ENCODE measurements at regions not wholly inside any gene's neighbourhood (a gene's known extent, or its start where the extent isn't known, plus 50 kb on each side); places are given as distances from the start of the nearest gene placed in this dataset.

DNA sequence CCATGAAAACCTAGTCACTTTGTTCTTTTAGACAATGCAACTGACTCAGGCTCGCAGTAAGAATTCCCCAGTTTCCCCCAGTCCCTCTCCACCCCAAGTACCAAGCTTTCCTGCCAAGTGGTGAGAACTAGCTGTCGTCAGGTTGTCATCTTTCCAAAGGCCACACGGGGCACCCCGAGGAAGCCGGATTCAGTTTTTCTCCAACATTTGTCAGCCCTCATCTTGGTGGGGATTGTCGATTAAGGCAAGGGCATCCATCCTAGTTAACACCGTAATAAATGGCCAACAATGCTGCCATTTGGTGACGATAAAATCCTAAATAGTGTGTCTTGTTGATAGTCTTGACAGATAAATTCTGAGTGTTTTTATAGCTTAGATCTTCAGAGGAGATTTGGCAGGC is 55.9 kb upstream of the PROX1 start:
- in situ Hi-C loops (cut with MboI; ENCODE audit: low sequenced_read_pairs in 4 of 4) (no loop called here), intact Hi-C loops (cut with DNase I; ENCODE audit: low total_unique reads) (no loop called here)
- no peaks in the 10 kb centered on the region for H3K36me3 ChIP-seq
- TF ChIP-seq, protein P1, sequence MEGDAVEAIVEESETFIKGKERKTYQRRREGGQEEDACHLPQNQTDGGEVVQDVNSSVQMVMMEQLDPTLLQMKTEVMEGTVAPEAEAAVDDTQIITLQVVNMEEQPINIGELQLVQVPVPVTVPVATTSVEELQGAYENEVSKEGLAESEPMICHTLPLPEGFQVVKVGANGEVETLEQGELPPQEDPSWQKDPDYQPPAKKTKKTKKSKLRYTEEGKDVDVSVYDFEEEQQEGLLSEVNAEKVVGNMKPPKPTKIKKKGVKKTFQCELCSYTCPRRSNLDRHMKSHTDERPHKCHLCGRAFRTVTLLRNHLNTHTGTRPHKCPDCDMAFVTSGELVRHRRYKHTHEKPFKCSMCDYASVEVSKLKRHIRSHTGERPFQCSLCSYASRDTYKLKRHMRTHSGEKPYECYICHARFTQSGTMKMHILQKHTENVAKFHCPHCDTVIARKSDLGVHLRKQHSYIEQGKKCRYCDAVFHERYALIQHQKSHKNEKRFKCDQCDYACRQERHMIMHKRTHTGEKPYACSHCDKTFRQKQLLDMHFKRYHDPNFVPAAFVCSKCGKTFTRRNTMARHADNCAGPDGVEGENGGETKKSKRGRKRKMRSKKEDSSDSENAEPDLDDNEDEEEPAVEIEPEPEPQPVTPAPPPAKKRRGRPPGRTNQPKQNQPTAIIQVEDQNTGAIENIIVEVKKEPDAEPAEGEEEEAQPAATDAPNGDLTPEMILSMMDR (IDR thresholded peaks at IDR 0.05 in 4 of 5, conservative IDR thresholded peaks at IDR 0.05 in 1 of 5) = no peak
- no peak for TF ChIP-seq POLR2A (IDR thresholded peaks at IDR 0.05)
- H3K27me3 ChIP-seq = no peaks in the 10 kb centered on the region
- no peak overlapping the region for H3K27ac ChIP-seq
- no peaks in the 10 kb centered on the region for H3K4me1 ChIP-seq
- no peak for DNase-seq
- ATAC-seq = no peak
- H3K4me3 ChIP-seq = no peak overlapping the region
- no peaks in the 10 kb centered on the region for H3K9me3 ChIP-seq

DNA sequence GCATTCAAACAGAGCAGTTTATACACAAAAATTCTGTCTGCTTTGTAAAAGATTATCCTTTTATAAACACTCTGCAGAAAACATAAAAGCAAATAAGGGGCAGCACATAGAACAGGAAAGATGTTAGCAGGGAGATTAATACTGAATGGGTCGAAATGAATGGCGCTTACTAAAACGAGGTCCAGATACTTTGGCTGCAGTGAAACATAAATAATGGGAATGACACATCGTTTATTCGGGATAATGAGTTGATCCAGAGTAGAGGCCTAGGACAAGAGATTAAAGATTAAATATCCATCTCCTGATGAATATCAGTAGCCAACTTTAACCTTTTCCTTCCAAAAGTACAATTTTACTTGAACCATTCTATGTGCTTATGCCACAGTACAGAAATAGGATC is 54.4 kb upstream of the PROX1 start:
- H3K4me1 ChIP-seq = no peaks in the 10 kb centered on the region
- H3K9me3 ChIP-seq = no peaks in the 10 kb centered on the region
- no peaks in the 10 kb centered on the region for H3K27me3 ChIP-seq
- H3K36me3 ChIP-seq = no peaks in the 10 kb centered on the region
- H3K27ac ChIP-seq = no peak overlapping the region
- intact Hi-C loops (cut with DNase I; ENCODE audit: low total_unique reads) = no loop called here
- DNase-seq = no peak
- H3K4me3 ChIP-seq = no peak overlapping the region
- TF ChIP-seq, protein P1 (IDR thresholded peaks at IDR 0.05 in 4 of 5, conservative IDR thresholded peaks at IDR 0.05 in 1 of 5) = no peak
- TF ChIP-seq POLR2A (IDR thresholded peaks at IDR 0.05) = no peak
- in situ Hi-C loops (cut with MboI; ENCODE audit: low sequenced_read_pairs in 4 of 4) = no loop called here
- no peak for ATAC-seq

DNA sequence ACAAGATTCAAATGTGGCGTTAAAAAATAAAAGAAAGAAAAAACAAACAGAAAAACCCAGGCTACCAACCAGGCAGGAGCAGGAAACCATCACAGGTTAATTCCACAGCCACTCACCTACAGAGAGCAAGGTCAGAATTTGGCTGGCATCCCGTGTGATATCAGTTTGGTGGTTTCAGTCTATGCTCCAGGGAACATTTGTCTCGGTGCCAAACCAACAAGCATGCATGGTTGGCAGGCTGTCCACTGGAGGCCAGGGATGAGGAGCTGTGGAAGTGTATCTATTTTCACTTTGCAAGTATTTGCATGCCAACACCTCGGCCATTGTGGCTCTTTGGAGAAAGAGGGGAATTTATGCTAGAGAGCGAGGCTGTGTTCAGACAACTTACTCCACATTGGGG is 53.1 kb upstream of the PROX1 start:
- Histone ChIP-seq H3K9me3 (no peaks in the 10 kb centered on the region), H3K27ac (no peak overlapping the region), H3K4me3 (no peak overlapping the region), H3K4me1 (no peaks in the 10 kb centered on the region), H3K36me3 (no peaks in the 10 kb centered on the region), H3K27me3 (no peaks in the 10 kb centered on the region)
- TF ChIP-seq, protein P1 (IDR thresholded peaks at IDR 0.05 in 4 of 5, conservative IDR thresholded peaks at IDR 0.05 in 1 of 5) = no peak
- no peak for TF ChIP-seq POLR2A (IDR thresholded peaks at IDR 0.05)
- ATAC-seq (peak in 1 of 2 donors; percentile 47), DNase-seq (peak in 1 of 2 donors; percentile 18)
- intact Hi-C loops (cut with DNase I; ENCODE audit: low total_unique reads) (no loop called here), in situ Hi-C loops (cut with MboI; ENCODE audit: low sequenced_read_pairs in 4 of 4) (no loop called here)

DNA sequence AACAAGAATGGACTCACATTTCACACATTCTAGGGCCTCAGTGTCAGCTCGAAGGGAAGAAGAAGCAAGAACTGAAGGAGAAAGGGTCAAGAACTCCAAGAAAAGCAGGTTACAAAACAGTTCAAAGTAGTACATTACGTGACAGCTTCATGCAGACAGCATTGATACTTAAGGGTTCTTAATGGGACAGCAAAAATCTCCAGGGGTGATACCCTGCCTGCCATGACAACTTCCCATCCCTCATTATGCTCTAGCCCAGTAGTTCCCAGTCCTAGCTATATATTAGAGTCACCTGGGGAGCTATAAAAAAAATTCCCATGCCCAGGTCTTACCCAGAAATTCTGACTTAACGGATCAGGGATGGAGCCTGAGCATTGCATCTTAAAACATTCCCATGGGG is 51.2 kb upstream of the PROX1 start:
- Histone ChIP-seq H3K4me1 (no peaks in the 10 kb centered on the region), H3K4me3 (no peak overlapping the region), H3K27me3 (no peaks in the 10 kb centered on the region), H3K36me3 (no peaks in the 10 kb centered on the region), H3K9me3 (no peaks in the 10 kb centered on the region), H3K27ac (no peak overlapping the region)
- intact Hi-C loops (cut with DNase I; ENCODE audit: low total_unique reads) = no loop called here
- TF ChIP-seq, protein P1 (IDR thresholded peaks at IDR 0.05 in 4 of 5, conservative IDR thresholded peaks at IDR 0.05 in 1 of 5) = no peak
- TF ChIP-seq POLR2A (IDR thresholded peaks at IDR 0.05) = no peak
- DNase-seq (no peak), ATAC-seq (no peak)
- in situ Hi-C loops (cut with MboI; ENCODE audit: low sequenced_read_pairs in 4 of 4) = no loop called here
